NCI-H69 (cell line): ENCODE measurements at regions not wholly inside any gene's neighbourhood (a gene's known extent, or its start where the extent isn't known, plus 50 kb on each side); places are given as distances from the start of the nearest gene placed in this dataset.

ENCODE experiments used
- DNase-seq: peaks from one replicate; lab custom pipeline; 2025; lab: John Stamatoyannopoulos, UW

DNA sequence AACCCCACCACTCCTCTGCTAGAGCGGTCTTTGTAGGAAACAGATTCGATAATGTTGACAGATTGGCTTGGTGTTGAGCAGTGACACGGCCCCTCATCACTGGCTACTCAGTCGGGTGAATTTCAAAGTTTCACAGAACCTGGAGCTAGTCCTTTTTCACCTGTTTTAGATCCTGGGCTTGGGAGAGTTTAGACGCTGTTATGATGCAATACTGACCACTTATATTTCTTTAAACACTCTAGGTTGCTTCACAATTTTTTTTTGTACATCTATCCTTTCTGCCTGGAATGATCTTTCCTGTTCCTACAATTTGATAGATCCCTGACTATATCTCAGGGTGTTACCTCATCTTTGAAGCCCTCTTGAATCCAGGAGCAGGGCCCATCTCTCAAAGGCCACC, 97.1 kb upstream of the ATP10A start:
- no peak for DNase-seq

DNA sequence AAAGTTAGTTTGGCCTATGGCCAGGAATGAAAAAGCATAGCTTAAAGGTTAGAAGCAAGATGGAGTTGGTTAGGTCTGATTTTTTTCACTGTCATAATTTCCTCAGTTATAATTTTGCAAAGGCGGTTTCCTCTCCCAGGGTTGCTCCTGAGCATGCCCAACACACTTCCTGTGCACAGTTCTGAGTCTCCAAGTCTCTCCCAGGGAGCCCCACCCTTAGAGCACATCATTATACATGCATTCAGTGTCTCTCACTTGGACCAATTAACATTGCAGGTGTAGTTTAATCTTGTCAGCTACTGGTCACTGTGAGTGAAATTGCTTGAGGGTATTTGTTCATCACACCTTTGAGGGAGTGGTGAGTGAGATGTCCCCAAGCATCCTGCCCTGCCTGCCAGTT, 96.0 kb upstream of the ATP10A start:
- no peak for DNase-seq

DNA sequence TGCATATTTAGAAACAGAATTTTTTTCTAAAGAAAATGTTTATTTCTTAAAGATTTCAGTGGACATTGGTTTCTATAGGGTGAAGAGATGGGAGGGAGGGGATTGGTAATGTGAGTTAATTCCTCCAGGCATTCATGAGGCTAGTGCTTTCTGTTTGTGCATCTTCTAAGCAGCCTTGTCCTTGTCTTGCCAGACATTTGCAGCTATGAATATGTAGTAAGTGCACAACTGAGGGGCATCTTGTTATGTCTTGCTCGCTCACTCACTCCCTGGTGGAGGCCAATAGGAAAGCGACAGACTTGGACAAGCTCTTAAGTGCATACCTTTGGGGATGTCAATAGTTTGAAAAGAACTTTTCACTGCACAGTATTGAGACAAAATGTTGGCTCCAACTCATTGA, 92.5 kb upstream of the ATP10A start:
- DNase-seq, result no peak

DNA sequence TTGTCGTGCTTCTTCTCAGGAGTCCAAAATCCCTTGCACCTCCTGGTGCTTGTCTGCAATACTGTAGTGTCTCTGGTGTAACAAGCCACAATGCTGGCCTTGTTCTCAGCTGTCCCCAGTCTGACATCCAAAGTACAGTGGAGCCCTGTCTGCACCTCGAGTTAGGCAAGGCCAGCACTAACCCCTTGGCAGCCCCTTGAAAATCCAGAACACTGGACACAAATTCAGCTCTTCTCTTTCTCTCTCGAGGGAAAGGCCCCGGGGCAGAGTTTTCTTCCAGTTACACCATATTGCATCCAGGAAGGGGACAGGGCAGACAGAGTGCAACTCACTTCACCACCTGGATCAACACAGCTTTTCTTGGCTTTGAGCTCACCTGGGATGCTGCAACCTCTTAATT, 91.3 kb upstream of the ATP10A start:
- peak; percentile 35 for DNase-seq

DNA sequence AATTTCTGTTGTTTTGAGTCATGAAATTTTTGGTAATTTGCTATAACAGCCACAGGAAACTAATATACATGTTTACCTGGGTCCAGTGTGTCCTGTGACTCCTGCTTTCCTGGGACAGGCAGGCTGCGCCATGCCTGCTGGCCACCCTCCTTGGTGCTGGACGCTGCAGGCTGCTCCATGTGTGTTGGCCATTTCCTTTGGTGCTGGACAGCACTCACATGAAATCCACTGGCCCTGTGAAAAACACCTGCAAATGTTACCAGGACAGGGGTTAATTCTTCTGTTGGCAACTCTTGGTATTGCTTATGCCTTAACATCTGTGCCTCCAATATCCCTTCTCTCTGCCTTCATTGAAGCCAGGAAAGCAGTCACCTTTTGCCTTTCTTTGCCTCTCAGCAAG, 86.9 kb upstream of the ATP10A start:
- no peak for DNase-seq

DNA sequence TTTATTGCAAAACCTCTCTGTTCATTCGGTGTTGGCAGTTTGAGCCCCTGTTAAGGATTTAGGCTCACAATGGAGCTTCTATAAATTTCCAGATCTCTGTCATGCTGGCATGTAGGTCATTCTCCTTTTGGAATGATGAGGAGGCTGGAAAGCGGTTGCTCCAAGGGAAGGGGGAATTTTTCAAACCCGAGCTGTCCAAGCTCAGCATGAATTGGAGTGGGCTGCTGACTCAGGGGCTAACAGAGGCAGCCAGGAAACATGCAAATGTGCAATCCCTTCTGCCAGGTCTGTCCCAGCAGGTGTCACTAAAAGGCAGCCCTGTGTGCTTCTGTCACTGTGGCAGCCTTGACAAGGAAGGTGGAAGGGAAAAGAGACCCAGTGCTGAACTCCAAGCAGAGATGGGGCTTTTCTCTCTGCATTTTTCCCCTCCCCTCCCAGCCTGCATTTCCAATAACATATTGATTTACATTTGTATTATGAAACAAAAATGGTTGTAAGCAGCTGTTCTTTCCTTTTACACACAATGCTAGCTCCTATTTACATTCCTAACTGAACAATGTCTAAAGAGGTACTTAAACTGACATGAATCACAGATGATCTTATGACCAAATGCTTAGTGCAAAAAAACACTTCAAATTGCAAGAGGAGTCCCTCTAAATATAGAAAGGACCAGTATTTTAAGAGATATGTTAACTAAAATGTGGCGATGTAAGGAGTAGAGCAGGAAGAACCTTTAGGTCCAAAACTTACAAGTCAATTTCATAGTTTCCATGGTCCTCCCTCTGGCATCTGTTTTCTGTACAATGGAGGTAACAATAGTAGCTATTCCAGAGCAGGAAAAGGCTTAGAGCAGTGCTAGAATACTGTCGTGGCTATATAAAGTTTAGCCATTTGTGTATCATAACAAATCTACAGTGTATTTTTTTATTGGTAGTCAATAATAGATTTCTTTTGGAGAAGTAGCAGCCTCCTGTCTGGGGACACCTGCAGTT, 84.5 kb upstream of the ATP10A start:
- peak; percentile 40 for DNase-seq

DNA sequence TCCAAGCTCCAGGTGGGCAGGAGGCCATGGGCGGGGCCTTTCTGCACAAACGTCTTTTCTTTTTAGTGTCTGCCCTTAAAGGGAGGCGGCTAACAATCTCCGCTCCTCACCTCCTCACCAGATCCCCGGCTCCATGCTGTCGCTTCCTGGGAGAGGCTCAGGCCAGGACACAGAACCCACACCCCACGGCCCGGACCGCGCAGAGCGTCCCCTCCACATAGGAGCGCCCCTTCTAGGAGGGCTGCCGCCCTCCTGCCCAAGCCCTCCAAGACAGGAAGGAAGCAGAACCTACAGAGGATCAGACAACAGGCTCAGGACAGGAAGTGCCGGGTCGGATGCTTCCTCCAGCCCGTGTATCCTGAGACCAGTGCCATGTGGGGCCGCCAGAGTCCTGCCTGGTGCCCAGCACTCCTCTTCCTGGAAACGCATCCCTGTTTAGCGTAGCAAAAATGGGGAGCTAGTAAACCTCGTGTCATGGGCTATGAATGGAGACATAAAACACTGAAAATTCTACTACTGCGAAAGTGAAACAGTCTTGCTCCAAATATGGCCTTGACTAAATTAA, 83.2 kb upstream of the ATP10A start:
- no peak for DNase-seq

DNA sequence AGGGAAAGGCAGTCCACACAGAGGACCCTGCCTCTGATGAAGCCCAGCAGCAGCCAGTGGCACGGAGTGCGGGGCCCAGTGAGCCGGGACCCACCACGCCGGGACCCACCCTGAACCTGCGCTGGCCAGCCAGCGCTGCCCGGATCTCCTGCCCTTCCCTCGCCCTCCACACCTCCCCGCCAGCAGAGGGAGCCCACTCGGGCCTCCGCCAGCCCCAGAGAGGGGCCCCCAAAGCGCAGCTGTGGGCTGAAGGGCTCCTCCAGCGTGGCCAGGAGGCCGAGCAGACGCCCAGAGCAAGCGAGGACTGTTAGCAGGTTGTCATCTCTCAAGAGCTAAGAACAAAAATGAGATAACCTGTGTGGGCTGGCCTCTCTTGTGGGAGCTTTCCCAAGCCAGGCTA, 81.3 kb upstream of the ATP10A start:
- no peak for DNase-seq

DNA sequence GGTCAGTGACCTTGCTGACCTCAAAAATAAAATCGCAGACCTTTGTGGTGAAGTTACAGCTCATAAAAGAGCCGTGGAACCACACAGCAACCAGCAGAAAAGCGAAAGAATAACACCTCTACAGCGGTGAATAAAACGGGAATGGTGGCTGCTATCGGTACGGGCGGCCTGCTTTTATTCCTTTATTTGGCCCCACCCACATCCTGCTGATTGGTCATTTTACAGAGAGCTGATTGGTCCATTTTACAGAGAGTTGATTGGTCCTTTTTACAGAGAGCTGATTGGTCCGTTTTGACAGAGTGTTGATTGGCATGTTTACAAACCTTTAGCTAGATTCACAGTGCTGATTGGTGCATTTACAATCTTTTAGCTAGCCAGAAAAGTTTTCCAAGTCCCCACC, 80.7 kb upstream of the ATP10A start:
- DNase-seq, result no peak

DNA sequence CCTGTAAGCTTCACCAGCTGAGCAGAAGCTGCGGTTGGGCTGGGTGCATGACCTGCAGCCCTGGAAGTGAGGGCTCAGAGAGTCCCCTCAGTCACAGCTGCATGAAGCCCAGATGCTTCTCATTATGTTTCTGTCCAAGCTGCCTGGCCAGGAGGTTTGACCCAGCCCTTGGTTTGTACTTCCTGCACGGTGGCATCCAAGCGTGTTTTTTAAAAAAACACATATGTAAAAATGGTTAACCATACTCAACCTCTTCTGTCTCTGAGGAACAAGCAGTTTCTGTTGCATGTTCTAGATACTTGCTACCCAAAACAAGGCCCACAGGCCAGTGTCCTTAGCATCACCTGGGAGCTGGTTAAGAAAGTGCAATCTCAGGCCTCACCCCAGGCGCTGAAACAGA, 76.0 kb upstream of the ATP10A start:
- DNase-seq, result no peak

DNA sequence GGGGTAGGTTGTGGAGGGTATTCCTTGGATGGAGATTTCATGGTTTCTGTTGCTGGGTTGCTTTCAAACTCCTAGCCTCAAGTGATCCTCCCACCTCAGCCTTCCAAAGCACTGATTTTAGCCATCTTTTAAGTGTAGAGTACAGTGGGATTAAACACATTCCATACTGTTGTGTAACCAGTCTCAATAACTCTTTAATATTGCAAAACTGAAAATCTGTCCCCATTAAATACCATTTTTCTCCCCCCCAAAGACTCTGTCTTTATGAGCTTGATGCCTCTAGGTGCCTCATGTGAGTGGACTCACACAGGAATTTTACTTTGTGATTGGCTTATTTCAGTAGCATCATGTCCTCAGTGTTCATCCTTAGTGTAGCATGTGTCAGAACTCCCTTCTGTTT, 74.7 kb upstream of the ATP10A start:
- DNase-seq, result no peak

DNA sequence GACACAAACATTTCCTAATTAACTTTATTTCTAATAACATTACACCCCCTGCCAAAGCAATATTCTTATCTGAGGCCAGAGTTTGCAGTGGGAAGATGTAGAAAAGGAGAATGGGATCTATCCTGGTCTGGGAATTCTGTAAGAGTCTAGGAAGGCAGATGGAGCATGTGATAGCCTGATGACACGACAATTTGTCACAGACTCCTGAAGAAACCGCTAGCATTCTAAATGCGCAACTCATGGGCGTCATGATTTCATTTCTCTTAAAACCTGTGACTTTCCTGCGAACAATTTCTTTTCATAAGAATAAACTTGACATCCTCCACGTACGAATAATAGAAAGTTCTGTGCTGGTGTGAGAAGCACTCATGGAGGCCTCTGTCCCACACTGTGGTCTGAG, 72.9 kb upstream of the ATP10A start:
- no peak for DNase-seq

DNA sequence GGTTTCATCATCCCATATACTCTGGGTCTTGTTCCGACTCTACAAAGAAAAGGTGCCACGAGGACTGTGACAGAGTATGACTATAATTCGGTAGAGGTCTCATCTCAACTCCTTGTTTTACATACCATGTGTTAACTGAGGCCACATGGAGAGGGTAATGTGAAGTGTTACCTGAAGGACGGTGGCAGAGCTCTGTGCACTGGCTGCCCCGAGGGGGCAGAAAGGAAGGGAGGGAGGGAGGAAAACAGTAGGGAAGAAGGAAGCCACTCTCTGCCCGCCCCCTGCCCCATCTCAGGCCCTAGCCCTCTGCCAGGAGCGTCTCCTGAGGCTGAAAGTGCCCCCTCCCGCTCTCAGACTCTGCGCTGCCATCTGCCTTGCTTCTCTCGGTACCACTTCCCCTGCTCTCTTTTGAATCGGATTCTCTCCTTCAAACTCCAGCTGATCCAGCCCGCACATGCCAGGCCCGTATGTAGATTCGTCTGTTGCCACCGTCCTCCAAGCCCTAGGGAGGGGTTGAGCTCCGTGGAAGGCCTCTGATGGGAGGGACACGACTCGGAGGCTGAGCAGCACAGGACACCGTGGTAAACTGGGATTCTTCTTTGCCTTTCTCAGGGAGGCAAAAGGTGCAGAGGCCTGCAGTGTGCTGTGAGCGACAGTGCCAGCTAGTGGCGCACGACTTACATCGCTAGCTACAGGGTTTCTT, 70.5 kb upstream of the ATP10A start:
- peak; percentile 56 for DNase-seq

DNA sequence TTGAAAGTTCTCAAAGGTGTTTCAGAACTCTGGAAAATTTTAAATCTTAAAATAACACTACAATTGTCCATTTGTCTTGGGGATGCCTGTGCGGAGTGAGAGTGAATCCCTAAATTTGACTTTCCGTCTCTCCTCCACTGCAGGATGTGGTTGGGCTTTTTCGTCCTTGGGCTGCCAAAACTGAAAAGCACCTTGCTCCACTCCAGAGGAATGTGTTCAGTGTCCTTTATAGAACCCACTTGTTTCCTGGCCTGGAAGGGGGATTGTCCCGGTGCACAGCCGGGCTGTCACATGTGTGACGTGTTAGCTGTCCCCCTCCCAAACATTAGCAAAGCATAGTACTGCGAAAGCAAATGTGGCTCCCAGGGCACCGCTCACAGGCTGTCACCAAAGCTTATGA, 69.6 kb upstream of the ATP10A start:
- DNase-seq, result no peak

DNA sequence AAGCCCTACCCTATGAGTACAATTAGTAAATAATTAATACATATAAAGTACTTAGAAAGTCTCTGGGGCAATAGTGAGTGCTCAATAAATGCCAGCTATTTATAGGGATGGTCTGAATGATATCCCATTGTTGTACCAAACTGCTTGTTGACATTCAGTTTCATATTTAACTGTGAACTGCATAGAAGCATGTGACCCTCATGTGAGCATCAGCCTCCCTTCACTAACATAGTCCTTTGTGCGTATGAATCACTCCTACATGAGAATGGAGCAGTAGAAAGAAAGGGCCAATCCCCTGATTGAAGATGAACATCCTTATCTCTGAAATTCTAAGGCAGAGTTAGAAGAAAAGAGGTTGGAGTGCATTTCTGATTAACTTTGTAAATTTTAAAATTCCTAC, 68.7 kb upstream of the ATP10A start:
- DNase-seq, result no peak

DNA sequence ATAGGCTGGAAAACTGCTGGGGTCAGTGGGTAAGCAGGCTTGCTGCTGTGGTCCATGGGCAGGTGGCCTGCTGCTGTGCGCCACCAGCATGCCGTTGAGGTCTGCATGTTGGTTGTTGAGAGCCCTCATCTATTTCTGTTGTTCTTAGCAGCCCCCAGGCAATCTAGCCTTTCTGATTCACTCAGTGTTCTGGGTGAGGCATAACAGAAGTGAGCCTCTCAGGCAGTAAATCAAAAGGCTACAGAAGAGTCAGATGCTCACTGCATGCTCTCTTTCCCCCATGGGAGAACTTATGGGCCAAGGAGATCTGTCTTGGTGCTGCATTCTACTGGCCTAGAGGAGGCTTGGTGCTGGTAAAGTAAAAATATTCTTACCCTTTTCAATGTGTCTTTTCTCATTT, 67.8 kb upstream of the ATP10A start:
- DNase-seq, result no peak
